Trophoblast cell (in vitro differentiated cells and primary cell): ENCODE measurements at regions not wholly inside any gene's neighbourhood (a gene's known extent, or its start where the extent isn't known, plus 50 kb on each side); places are given as distances from the start of the nearest gene placed in this dataset.

Experiments
- DNase-seq, 2 donors: peaks; one replicate each; pipeline ENCODE4 v3.0.0-alpha.2; 2016
- H2AFZ ChIP-seq: 2 replicates; pipeline ENCODE4 v1.6.1; 2013; ENCODE audit warnings: low read length, moderate library complexity, mild to moderate bottlenecking; ENCODE audit not compliant: insufficient read depth, poor library complexity
- H2AK5ac ChIP-seq: 2 replicates; pipeline ENCODE4 v1.6.1; 2013; ENCODE audit warnings: mild to moderate bottlenecking, low read length
- H2BK120ac ChIP-seq: 2 replicates; pipeline ENCODE4 v1.6.1; 2013; ENCODE audit warnings: low read length, mild to moderate bottlenecking, moderate library complexity; ENCODE audit not compliant: insufficient read depth, poor library complexity
- H2BK12ac ChIP-seq: 2 replicates; pipeline ENCODE4 v1.6.1; 2013; ENCODE audit warnings: mild to moderate bottlenecking, low read length, moderate library complexity
- H2BK5ac ChIP-seq: 2 replicates; pipeline ENCODE4 v1.6.1; 2013; ENCODE audit warnings: low read length, low read depth, moderate library complexity, mild to moderate bottlenecking; ENCODE audit not compliant: poor library complexity
- H3K14ac ChIP-seq: 2 replicates; pipeline ENCODE4 v1.6.1; 2013; ENCODE audit warnings: mild to moderate bottlenecking, low read length
- H3K18ac ChIP-seq: 2 replicates; pipeline ENCODE4 v1.6.1; 2013; ENCODE audit warnings: mild to moderate bottlenecking, low read length
- H3K23ac ChIP-seq: 2 replicates; pipeline ENCODE4 v1.6.1; 2013; ENCODE audit warnings: low read length
- H3K27ac ChIP-seq: 2 replicates; pipeline ENCODE4 v1.5.1; 2013; ENCODE audit warnings: low read depth, mild to moderate bottlenecking, inconsistent platforms, low read length, moderate library complexity
- H3K27me3 ChIP-seq: 2 replicates; pipeline ENCODE4 v1.6.1; 2013; ENCODE audit warnings: inconsistent platforms, mild to moderate bottlenecking, low read length, moderate library complexity; ENCODE audit not compliant: insufficient read depth
- H3K36me3 ChIP-seq, 2 experiments: 1 replicate in 1 of 2; 2 replicates in 1 of 2; pipeline ENCODE4 v1.6.1; 2013; ENCODE audit warnings: low read length in 2 of 2, mild to moderate bottlenecking in 2 of 2, moderate library complexity in 1 of 2; ENCODE audit not compliant: insufficient read depth in 2 of 2, control insufficient read depth in 1 of 2
- H3K4ac ChIP-seq: 2 replicates; pipeline ENCODE4 v1.6.1; 2013; ENCODE audit warnings: low read depth, mild to moderate bottlenecking, low read length, moderate library complexity
- H3K4me1 ChIP-seq, 2 experiments: 1 replicate in 1 of 2; 2 replicates in 1 of 2; pipeline ENCODE4 v1.6.1; 2013; ENCODE audit warnings: low read length in 2 of 2, mild to moderate bottlenecking in 2 of 2, moderate library complexity in 1 of 2; ENCODE audit not compliant: insufficient read depth in 2 of 2, control insufficient read depth in 1 of 2
- H3K4me2 ChIP-seq: 2 replicates; pipeline ENCODE4 v1.6.1; 2013; ENCODE audit warnings: inconsistent platforms, mild to moderate bottlenecking, low read length, moderate library complexity
- H3K4me3 ChIP-seq: 2 replicates; pipeline ENCODE4 v1.5.1; 2013; ENCODE audit warnings: mild to moderate bottlenecking, low read depth, low read length, inconsistent platforms
- H3K79me1 ChIP-seq: one replicate; pipeline ENCODE4 v1.6.1; 2013; ENCODE audit warnings: low read length
- H3K79me2 ChIP-seq: 2 replicates; pipeline ENCODE4 v1.6.1; 2013; ENCODE audit warnings: low read length, mild to moderate bottlenecking; ENCODE audit not compliant: control insufficient read depth, insufficient read depth, poor library complexity
- H3K9ac ChIP-seq: 2 replicates; pipeline ENCODE4 v1.6.1; 2013; ENCODE audit warnings: mild to moderate bottlenecking, low read length
- H3K9me3 ChIP-seq: 2 replicates; pipeline ENCODE4 v1.6.1; 2013; ENCODE audit warnings: low read depth, mild to moderate bottlenecking, control low read depth, inconsistent platforms, low read length; ENCODE audit not compliant: insufficient read depth
- H4K12ac ChIP-seq: 2 replicates; pipeline ENCODE4 v1.6.1; 2013; ENCODE audit warnings: low read depth, mild to moderate bottlenecking, low read length, moderate library complexity
- H4K8ac ChIP-seq: 2 replicates; pipeline ENCODE4 v1.6.1; 2013; ENCODE audit warnings: low read depth, mild to moderate bottlenecking, low read length, moderate library complexity
- H4K91ac ChIP-seq: one replicate; pipeline ENCODE4 v1.6.1; 2013; ENCODE audit warnings: low read depth, mild to moderate bottlenecking, low read length, moderate library complexity
- WGBS: extraction: QIAGEN DNeasy Blood & Tissue Kit; methylation state at CpG from one replicate; pipeline ENCODE4 v1.1.7; 2013; ENCODE audit warnings: missing lambda C conversion rate; ENCODE audit not compliant: insufficient read length, insufficient coverage; ENCODE audit errors: extremely low coverage; 5-methylcytosine and 5-hydroxymethylcytosine counted together

DNA sequence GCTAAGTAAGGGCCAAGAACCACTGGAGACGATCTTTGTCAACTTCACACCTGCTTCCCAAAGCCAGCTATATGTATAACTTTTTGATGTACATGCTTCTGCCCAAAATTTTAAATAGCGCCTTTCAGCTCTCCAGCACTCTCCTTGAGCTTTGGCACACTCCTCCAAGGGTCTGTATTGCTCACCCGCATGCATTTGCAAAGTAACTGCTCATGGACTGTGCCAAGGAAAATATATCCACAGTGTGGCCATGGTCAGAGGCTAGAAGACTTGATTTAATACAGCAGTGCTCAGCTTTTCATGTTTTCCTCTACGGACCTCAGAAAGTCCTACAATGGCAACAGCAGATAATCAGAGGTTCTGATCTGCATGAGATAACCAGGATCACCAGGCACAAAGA is 550.1 kb downstream of the SOX6 start:
- no peaks in the 10 kb centered on the region for H3K4me1 ChIP-seq
- H3K36me3 ChIP-seq, result no peaks in the 10 kb centered on the region
- H3K14ac ChIP-seq, result no peak overlapping the region
- no peak overlapping the region for H3K9ac ChIP-seq
- no peak overlapping the region for H3K4me3 ChIP-seq
- no peak overlapping the region for H2BK5ac ChIP-seq
- no peak overlapping the region for H3K4ac ChIP-seq
- no peak overlapping the region for H3K4me2 ChIP-seq
- no peak overlapping the region for H2AFZ ChIP-seq
- no peaks in the 10 kb centered on the region for H3K27me3 ChIP-seq
- H4K91ac ChIP-seq, result no peak overlapping the region
- H2BK120ac ChIP-seq, result no peak overlapping the region
- no peak overlapping the region for H3K18ac ChIP-seq
- no CpG with 5 or more reads among the region's 4 CpGs for WGBS
- H4K8ac ChIP-seq, result no peak overlapping the region
- no peak overlapping the region for H2BK12ac ChIP-seq
- H3K27ac ChIP-seq, result no peak overlapping the region
- no peaks in the 10 kb centered on the region for H3K79me2 ChIP-seq
- H3K9me3 ChIP-seq, result no peaks in the 10 kb centered on the region
- no peak overlapping the region for H3K23ac ChIP-seq
- H4K12ac ChIP-seq, result no peak overlapping the region
- no peak for DNase-seq
- H2AK5ac ChIP-seq, result no peak overlapping the region
- no peaks in the 10 kb centered on the region for H3K79me1 ChIP-seq

DNA sequence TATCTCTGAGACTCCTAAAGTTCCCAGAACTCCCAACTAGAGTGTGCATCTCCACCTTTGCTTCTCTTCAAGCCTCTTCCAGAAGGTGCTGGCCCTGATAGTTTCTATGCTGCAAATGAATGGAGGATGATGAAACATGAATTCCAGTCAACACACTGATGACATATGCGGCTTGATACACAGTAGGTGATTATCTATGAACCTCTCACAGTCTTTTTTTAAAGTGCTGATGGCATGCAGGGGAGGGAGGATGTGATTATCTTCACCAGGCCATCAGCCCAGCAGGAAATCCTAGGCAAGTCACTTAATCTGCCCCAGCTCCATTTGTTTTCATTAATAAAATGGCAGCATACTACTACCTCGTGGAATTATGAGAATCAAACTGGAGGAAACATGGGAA is 548.5 kb downstream of the SOX6 start:
- H3K18ac ChIP-seq, result no peak overlapping the region
- no peak overlapping the region for H3K9ac ChIP-seq
- H4K12ac ChIP-seq, result no peak overlapping the region
- H3K4me2 ChIP-seq, result no peak overlapping the region
- no peak overlapping the region for H3K4ac ChIP-seq
- H2BK120ac ChIP-seq, result no peak overlapping the region
- H2BK12ac ChIP-seq, result no peak overlapping the region
- H3K79me1 ChIP-seq, result no peaks in the 10 kb centered on the region
- H4K8ac ChIP-seq, result no peak overlapping the region
- no peak overlapping the region for H2BK5ac ChIP-seq
- no peak overlapping the region for H4K91ac ChIP-seq
- no peak overlapping the region for H3K4me3 ChIP-seq
- H3K36me3 ChIP-seq, result no peaks in the 10 kb centered on the region
- H3K79me2 ChIP-seq, result no peaks in the 10 kb centered on the region
- H3K14ac ChIP-seq, result no peak overlapping the region
- no peak overlapping the region for H3K23ac ChIP-seq
- WGBS, result no CpG with 5 or more reads among the region's 2 CpGs
- H2AK5ac ChIP-seq, result no peak overlapping the region
- peak in 1 of 2 donors; percentile 56 for DNase-seq
- H3K27ac ChIP-seq, result no peak overlapping the region
- H3K4me1 ChIP-seq, result no peaks in the 10 kb centered on the region
- H2AFZ ChIP-seq, result no peak overlapping the region
- no peaks in the 10 kb centered on the region for H3K9me3 ChIP-seq
- no peaks in the 10 kb centered on the region for H3K27me3 ChIP-seq

DNA sequence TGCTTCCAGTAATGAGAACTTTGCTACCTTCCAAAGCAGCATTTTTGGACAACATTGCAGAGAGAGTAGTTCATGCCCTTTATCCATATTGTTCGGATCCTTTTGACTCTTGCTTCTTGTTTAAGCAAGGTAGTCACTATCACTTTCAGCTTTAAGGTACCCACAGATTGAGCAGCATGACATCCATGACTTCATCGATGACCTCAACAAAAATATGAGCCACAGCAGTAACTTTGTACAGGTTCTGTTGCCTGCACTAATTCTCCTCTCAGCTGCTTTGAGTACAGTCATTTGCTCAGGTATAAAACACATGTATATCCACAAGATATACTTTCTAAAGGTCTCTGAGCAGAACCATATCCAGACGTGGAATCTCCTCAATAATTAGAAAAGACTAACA is 546.3 kb downstream of the SOX6 start:
- Histone ChIP-seq H3K4ac (no peak overlapping the region), H3K9ac (no peak overlapping the region), H2BK5ac (no peak overlapping the region), H3K4me1 (no peaks in the 10 kb centered on the region), H2BK12ac (no peak overlapping the region), H3K4me2 (no peak overlapping the region), H3K27ac (no peak overlapping the region), H3K27me3 (no peaks in the 10 kb centered on the region), H4K12ac (no peak overlapping the region), H3K79me1 (no peaks in the 10 kb centered on the region), H4K91ac (no peak overlapping the region), H3K14ac (no peak overlapping the region), H4K8ac (no peak overlapping the region), H3K79me2 (no peaks in the 10 kb centered on the region), H3K18ac (no peak overlapping the region), H3K9me3 (no peaks in the 10 kb centered on the region), H3K23ac (no peak overlapping the region), H2BK120ac (no peak overlapping the region), H3K36me3 (no peaks in the 10 kb centered on the region), H3K4me3 (no peak overlapping the region), H2AFZ (no peak overlapping the region), H2AK5ac (no peak overlapping the region)
- DNase-seq, result no peak
- no CpG with 5 or more reads among the region's 3 CpGs for WGBS

DNA sequence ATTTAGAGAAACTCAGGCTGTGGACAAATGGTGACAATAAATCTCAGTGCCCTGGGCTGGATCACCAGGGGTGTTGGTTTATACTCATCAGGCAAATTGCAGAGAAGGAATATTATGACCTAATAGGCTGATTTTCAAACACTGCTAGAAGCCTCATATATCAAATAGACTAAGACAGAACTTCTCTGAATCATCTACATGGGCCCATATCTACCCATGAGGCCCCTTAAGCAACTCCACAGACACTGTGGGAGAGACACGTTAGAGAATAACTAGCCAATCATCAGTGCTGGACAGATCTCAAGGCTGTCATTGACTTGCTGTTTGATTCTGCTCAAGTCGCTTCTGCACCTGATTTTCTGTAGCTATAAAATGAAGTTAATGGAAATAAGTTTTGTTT is 545.8 kb downstream of the SOX6 start:
- H3K9me3 ChIP-seq, result no peaks in the 10 kb centered on the region
- no CpG with 5 or more reads among the region's 2 CpGs for WGBS
- no peak overlapping the region for H2AK5ac ChIP-seq
- no peak overlapping the region for H2BK5ac ChIP-seq
- no peak overlapping the region for H3K14ac ChIP-seq
- H4K8ac ChIP-seq, result no peak overlapping the region
- no peak overlapping the region for H3K4me2 ChIP-seq
- H2BK12ac ChIP-seq, result no peak overlapping the region
- H4K91ac ChIP-seq, result no peak overlapping the region
- H3K79me1 ChIP-seq, result no peaks in the 10 kb centered on the region
- H3K79me2 ChIP-seq, result no peaks in the 10 kb centered on the region
- no peaks in the 10 kb centered on the region for H3K4me1 ChIP-seq
- H2AFZ ChIP-seq, result no peak overlapping the region
- no peak overlapping the region for H3K23ac ChIP-seq
- H3K36me3 ChIP-seq, result no peaks in the 10 kb centered on the region
- no peak overlapping the region for H3K27ac ChIP-seq
- no peak overlapping the region for H3K9ac ChIP-seq
- no peak overlapping the region for H3K4me3 ChIP-seq
- DNase-seq, result no peak
- H3K18ac ChIP-seq, result no peak overlapping the region
- no peaks in the 10 kb centered on the region for H3K27me3 ChIP-seq
- H4K12ac ChIP-seq, result no peak overlapping the region
- no peak overlapping the region for H3K4ac ChIP-seq
- H2BK120ac ChIP-seq, result no peak overlapping the region
